H9 (cell line): ENCODE measurements at regions not wholly inside any gene's neighbourhood (a gene's known extent, or its start where the extent isn't known, plus 50 kb on each side); places are given as distances from the start of the nearest gene placed in this dataset.

ENCODE experiments used
- DNase-seq: peaks from one replicate; pipeline ENCODE4 v3.0.0-alpha.2; 2017
- H2AFZ ChIP-seq: one replicate; pipeline ENCODE4 v1.6.1; 2013; ENCODE audit warnings: mild to moderate bottlenecking, low read length, control low read depth, moderate library complexity
- H2AK5ac ChIP-seq: 2 replicates; pipeline ENCODE4 v1.6.1; 2013; ENCODE audit warnings: low read length, control low read depth, mixed read lengths; ENCODE audit not compliant: insufficient read length
- H2BK120ac ChIP-seq: one replicate; pipeline ENCODE4 v1.6.1; 2013; ENCODE audit warnings: low read depth, mild to moderate bottlenecking, low read length, control low read depth, inconsistent platforms; ENCODE audit not compliant: poor library complexity, severe bottlenecking
- H2BK12ac ChIP-seq: 2 replicates; pipeline ENCODE4 v1.6.1; 2013; ENCODE audit warnings: low read length, control low read depth, mixed read lengths, low read depth; ENCODE audit not compliant: insufficient read length
- H2BK15ac ChIP-seq: 2 replicates; pipeline ENCODE4 v1.6.1; 2013; ENCODE audit warnings: low read depth, low read length, control low read depth
- H2BK20ac ChIP-seq: one replicate; pipeline ENCODE4 v1.6.1; 2013; ENCODE audit warnings: low read depth, mild to moderate bottlenecking, low read length, control low read depth, inconsistent platforms; ENCODE audit not compliant: poor library complexity, severe bottlenecking
- H2BK5ac ChIP-seq: 2 replicates; pipeline ENCODE4 v1.6.1; 2013; ENCODE audit warnings: low read length, control low read depth, mixed read lengths; ENCODE audit not compliant: insufficient read length
- H3K14ac ChIP-seq: 2 replicates; pipeline ENCODE4 v1.6.1; 2013; ENCODE audit warnings: low read length, control low read depth; ENCODE audit not compliant: insufficient read depth
- H3K18ac ChIP-seq: 2 replicates; pipeline ENCODE4 v1.6.1; 2013; ENCODE audit warnings: low read depth, mild to moderate bottlenecking, mixed read lengths, low read length, control low read depth; ENCODE audit not compliant: insufficient read length
- H3K23ac ChIP-seq: 2 replicates; pipeline ENCODE4 v1.6.1; 2013; ENCODE audit warnings: low read length, control low read depth, mixed read lengths, low read depth; ENCODE audit not compliant: insufficient read length
- H3K23me2 ChIP-seq: 2 replicates; pipeline ENCODE4 v1.6.1; 2013; ENCODE audit warnings: low read depth, mild to moderate bottlenecking, mixed read lengths, low read length, control low read depth; ENCODE audit not compliant: insufficient read length, poor library complexity, severe bottlenecking
- H3K27ac ChIP-seq: 2 replicates; pipeline ENCODE4 v1.5.1; 2013; ENCODE audit warnings: low read length, control low read depth, mixed read lengths, low read depth; ENCODE audit not compliant: insufficient read length
- H3K27me3 ChIP-seq: 2 replicates; pipeline ENCODE4 v1.6.1; 2013; ENCODE audit warnings: low read length, control low read depth, inconsistent platforms; ENCODE audit not compliant: insufficient read depth
- H3K4ac ChIP-seq: 2 replicates; pipeline ENCODE4 v1.6.1; 2013; ENCODE audit warnings: low read depth, mild to moderate bottlenecking, control low read depth, inconsistent platforms, low read length, moderate library complexity
- H3K4me1 ChIP-seq: 2 replicates; pipeline ENCODE4 v1.6.1; 2013; ENCODE audit warnings: low read length, control low read depth, inconsistent platforms; ENCODE audit not compliant: insufficient read depth
- H3K4me2 ChIP-seq: 2 replicates; pipeline ENCODE4 v1.6.1; 2013; ENCODE audit warnings: low read length, control low read depth, mixed read lengths; ENCODE audit not compliant: insufficient read length, insufficient read depth
- H3K56ac ChIP-seq: 2 replicates; pipeline ENCODE4 v1.6.1; 2013; ENCODE audit warnings: low read depth, mild to moderate bottlenecking, mixed read lengths, low read length, control low read depth; ENCODE audit not compliant: insufficient read length
- H3K79me1 ChIP-seq: 2 replicates; pipeline ENCODE4 v1.6.1; 2013; ENCODE audit warnings: low read depth, mild to moderate bottlenecking, moderate library complexity, low read length, control low read depth, inconsistent platforms; ENCODE audit not compliant: insufficient read depth, poor library complexity, severe bottlenecking
- H3K79me2 ChIP-seq: 2 replicates; pipeline ENCODE4 v1.6.1; 2013; ENCODE audit warnings: low read length, control low read depth, inconsistent platforms; ENCODE audit not compliant: insufficient read depth
- H3K9ac ChIP-seq: 2 replicates; pipeline ENCODE4 v1.6.1; 2013; ENCODE audit warnings: low read length, control low read depth, mixed read lengths; ENCODE audit not compliant: insufficient read length; ENCODE audit errors: extremely low read depth
- H3K9me3 ChIP-seq: one replicate; pipeline ENCODE4 v1.6.1; 2013; ENCODE audit warnings: low read depth, low read length, inconsistent platforms; ENCODE audit not compliant: control insufficient read depth
- H3T11ph ChIP-seq: one replicate; pipeline ENCODE4 v1.6.1; 2013; ENCODE audit warnings: mild to moderate bottlenecking, low read length, control low read depth, inconsistent platforms
- H4K20me1 ChIP-seq: one replicate; pipeline ENCODE4 v1.6.1; 2013; ENCODE audit not compliant: control insufficient read depth, insufficient read length, insufficient read depth
- H4K5ac ChIP-seq: 2 replicates; pipeline ENCODE4 v1.6.1; 2013; ENCODE audit warnings: low read depth, mild to moderate bottlenecking, mixed read lengths, low read length, control low read depth; ENCODE audit not compliant: insufficient read length
- H4K8ac ChIP-seq: replicated peaks from 2 replicates; pipeline ENCODE4 v1.6.1; 2013; ENCODE audit warnings: low read length, control low read depth, mixed read lengths, low read depth; ENCODE audit not compliant: insufficient read length
- H4K91ac ChIP-seq: 2 replicates; pipeline ENCODE4 v1.6.1; 2013; ENCODE audit warnings: low read depth, mild to moderate bottlenecking, moderate library complexity, mixed read lengths, low read length, control low read depth; ENCODE audit not compliant: insufficient read length
- H3K27ac Mint-ChIP-seq, 3 experiments: 2 replicates in 2 of 3; 3 replicates in 1 of 3; pipeline ENCODE4 v1.8.0; 2020 to 2021; ENCODE audit warnings: mixed read lengths in 3 of 3, mild to moderate bottlenecking in 1 of 3, moderate library complexity in 1 of 3
- H3K27me3 Mint-ChIP-seq: 2 replicates; pipeline ENCODE4 v1.8.0; 2021; ENCODE audit warnings: low read depth, mild to moderate bottlenecking, moderate library complexity, mixed read lengths
- H3K36me3 Mint-ChIP-seq, 3 experiments: 2 replicates in 2 of 3; 3 replicates in 1 of 3; pipeline ENCODE4 v1.8.0; 2020 to 2021; ENCODE audit warnings: low read depth in 3 of 3, mixed read lengths in 3 of 3; ENCODE audit not compliant: insufficient read depth in 1 of 3
- H3K4me1 Mint-ChIP-seq, 2 experiments: 2 replicates each; pipeline ENCODE4 v1.8.0; 2020; ENCODE audit warnings: mixed read lengths in 2 of 2
- H3K4me3 Mint-ChIP-seq, 2 experiments: 2 replicates in 1 of 2; 3 replicates in 1 of 2; pipeline ENCODE4 v1.8.0; 2020 to 2021; ENCODE audit warnings: mild to moderate bottlenecking in 2 of 2, mixed read lengths in 2 of 2, moderate library complexity in 1 of 2
- H3K9me3 Mint-ChIP-seq, 2 experiments: 2 replicates in 1 of 2; 3 replicates in 1 of 2; pipeline ENCODE4 v1.8.0; 2020; ENCODE audit warnings: mild to moderate bottlenecking in 2 of 2, mixed read lengths in 2 of 2, moderate library complexity in 1 of 2
- WGBS: extraction: QIAGEN DNeasy Blood & Tissue Kit; methylation state at CpG from one replicate; pipeline ENCODE4 v1.1.7; 2013; ENCODE audit warnings: missing lambda C conversion rate, low lambda C conversion rate, mixed read lengths; ENCODE audit not compliant: insufficient read length; ENCODE audit errors: extremely low coverage; 5-methylcytosine and 5-hydroxymethylcytosine counted together
- TF ChIP-seq, protein P1 (sequence below): fragments of 200-600 bp; sonication (generic); conservative IDR thresholded peaks from 3 replicates; pipeline ENCODE4 v1.8.0; 2021; ENCODE audit warnings: antibody characterized with exemption, mild to moderate bottlenecking

DNA sequence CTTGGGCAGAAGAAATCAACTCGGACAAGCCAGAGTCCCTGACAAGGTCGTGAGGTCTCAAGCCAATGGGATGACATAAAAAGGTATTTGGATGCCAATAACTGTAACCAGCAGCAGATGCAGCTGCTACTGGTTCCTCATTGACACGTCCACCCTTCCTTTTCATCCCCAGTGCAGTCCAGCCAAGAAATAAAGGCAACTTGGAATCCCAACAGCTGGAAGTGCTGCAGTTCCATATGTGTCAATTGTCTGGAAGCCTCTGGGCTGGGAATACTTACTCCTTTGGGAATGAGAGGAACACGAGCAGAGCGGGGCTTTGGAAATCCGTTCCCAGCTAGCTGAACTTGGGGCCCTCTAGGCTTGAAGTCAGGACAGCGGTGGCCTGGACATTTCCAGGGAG, 360.4 kb upstream of the ZFHX3 start:
- no peak overlapping the region for H2BK5ac ChIP-seq
- no peaks in the 10 kb centered on the region for H3K79me2 ChIP-seq
- no peak overlapping the region; a peak in 1 of 7 replicates for H3K27ac Mint-ChIP-seq
- H3K27me3 ChIP-seq = no peaks in the 10 kb centered on the region
- H3K23me2 ChIP-seq = no peaks in the 10 kb centered on the region
- TF ChIP-seq, protein P1, sequence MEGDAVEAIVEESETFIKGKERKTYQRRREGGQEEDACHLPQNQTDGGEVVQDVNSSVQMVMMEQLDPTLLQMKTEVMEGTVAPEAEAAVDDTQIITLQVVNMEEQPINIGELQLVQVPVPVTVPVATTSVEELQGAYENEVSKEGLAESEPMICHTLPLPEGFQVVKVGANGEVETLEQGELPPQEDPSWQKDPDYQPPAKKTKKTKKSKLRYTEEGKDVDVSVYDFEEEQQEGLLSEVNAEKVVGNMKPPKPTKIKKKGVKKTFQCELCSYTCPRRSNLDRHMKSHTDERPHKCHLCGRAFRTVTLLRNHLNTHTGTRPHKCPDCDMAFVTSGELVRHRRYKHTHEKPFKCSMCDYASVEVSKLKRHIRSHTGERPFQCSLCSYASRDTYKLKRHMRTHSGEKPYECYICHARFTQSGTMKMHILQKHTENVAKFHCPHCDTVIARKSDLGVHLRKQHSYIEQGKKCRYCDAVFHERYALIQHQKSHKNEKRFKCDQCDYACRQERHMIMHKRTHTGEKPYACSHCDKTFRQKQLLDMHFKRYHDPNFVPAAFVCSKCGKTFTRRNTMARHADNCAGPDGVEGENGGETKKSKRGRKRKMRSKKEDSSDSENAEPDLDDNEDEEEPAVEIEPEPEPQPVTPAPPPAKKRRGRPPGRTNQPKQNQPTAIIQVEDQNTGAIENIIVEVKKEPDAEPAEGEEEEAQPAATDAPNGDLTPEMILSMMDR = no peak
- H3K27ac ChIP-seq = no peak overlapping the region
- H4K8ac ChIP-seq = no peak overlapping the region
- H2BK12ac ChIP-seq = no peak overlapping the region
- no peak overlapping the region for H2BK20ac ChIP-seq
- H3T11ph ChIP-seq = no peak overlapping the region
- H3K4me1 ChIP-seq = no peaks in the 10 kb centered on the region
- no peak overlapping the region for H2BK120ac ChIP-seq
- H3K9me3 Mint-ChIP-seq = no peaks in the 10 kb centered on the region
- no peak overlapping the region for H4K91ac ChIP-seq
- no peak overlapping the region for H3K23ac ChIP-seq
- no CpG with 5 or more reads among the region's 7 CpGs for WGBS
- H3K79me1 ChIP-seq = no peaks in the 10 kb centered on the region
- H3K27me3 Mint-ChIP-seq = no peaks in the 10 kb centered on the region
- no peak overlapping the region for H3K9ac ChIP-seq
- no peak overlapping the region for H4K5ac ChIP-seq
- H3K4me2 ChIP-seq = no peak overlapping the region
- no peak overlapping the region for H3K4ac ChIP-seq
- H3K4me1 Mint-ChIP-seq = peaks cover 4 to 9% of the 10 kb centered on the region in 2 experiments; a peak in 3 of 4 replicates
- H2BK15ac ChIP-seq = no peak overlapping the region
- H4K20me1 ChIP-seq = no peaks in the 10 kb centered on the region
- H2AFZ ChIP-seq = no peak overlapping the region
- no peak overlapping the region for H3K56ac ChIP-seq
- no peak for DNase-seq
- no peaks in the 10 kb centered on the region for H3K36me3 Mint-ChIP-seq
- H3K4me3 Mint-ChIP-seq = no peak overlapping the region
- no peak overlapping the region for H3K18ac ChIP-seq
- no peak overlapping the region for H2AK5ac ChIP-seq
- no peak overlapping the region for H3K14ac ChIP-seq
- H3K9me3 ChIP-seq = no peaks in the 10 kb centered on the region
